Smooth muscle cell (in vitro differentiated cells): ENCODE measurements at regions not wholly inside any gene's neighbourhood (a gene's known extent, or its start where the extent isn't known, plus 50 kb on each side); places are given as distances from the start of the nearest gene placed in this dataset.

Source experiments
- DNase-seq: peaks from one replicate; lab custom pipeline; 2025; ENCODE audit not compliant: unreplicated experiment; lab: John Stamatoyannopoulos, UW
- H2AFZ ChIP-seq: fragments of 200-600 bp; sonication (generic); 2 replicates; pipeline ENCODE4 v1.6.0; 2016; ENCODE audit warnings: antibody characterized with exemption, low read depth, mild to moderate bottlenecking
- H3F3A ChIP-seq: fragments of 200-600 bp; sonication (generic); 2 replicates; pipeline ENCODE4 v1.6.0; 2017; ENCODE audit warnings: antibody characterized with exemption, low read depth
- H3K27ac ChIP-seq: fragments of 200-600 bp; sonication (generic); 2 replicates; pipeline ENCODE4 v1.5.1; 2016; ENCODE audit warnings: low read depth, mild to moderate bottlenecking
- H3K27me3 ChIP-seq: fragments of 200-600 bp; sonication (generic); 2 replicates; pipeline ENCODE4 v1.6.1; 2016; ENCODE audit warnings: low read depth, mild to moderate bottlenecking
- H3K36me3 ChIP-seq: fragments of 200-600 bp; sonication (generic); 2 replicates; pipeline ENCODE4 v1.5.1; 2016; ENCODE audit warnings: low read depth
- H3K4me1 ChIP-seq: fragments of 200-600 bp; sonication (generic); 2 replicates; pipeline ENCODE4 v1.5.1; 2016; ENCODE audit warnings: low read depth
- H3K4me2 ChIP-seq: fragments of 200-600 bp; sonication (generic); 2 replicates; pipeline ENCODE4 v1.6.0; 2016; ENCODE audit warnings: mild to moderate bottlenecking
- H3K4me3 ChIP-seq: fragments of 200-600 bp; sonication (generic); 2 replicates; pipeline ENCODE4 v1.5.1; 2016; ENCODE audit warnings: mild to moderate bottlenecking
- H3K79me2 ChIP-seq: fragments of 200-600 bp; sonication (generic); 2 replicates; pipeline ENCODE4 v1.6.0; 2016; ENCODE audit warnings: low read depth, mild to moderate bottlenecking
- H3K9ac ChIP-seq: fragments of 200-600 bp; sonication (generic); 2 replicates; pipeline ENCODE4 v1.6.0; 2016; ENCODE audit warnings: low read depth
- H3K9me3 ChIP-seq: fragments of 200-600 bp; sonication (generic); replicated peaks from 2 replicates; pipeline ENCODE4 v1.5.1; 2016; ENCODE audit warnings: low read depth
- H4K20me1 ChIP-seq: fragments of 200-600 bp; sonication (generic); 2 replicates; pipeline ENCODE4 v1.6.0; 2016; ENCODE audit warnings: low read depth
- CTCF ChIP-seq: fragments of 200-600 bp; sonication (generic); IDR thresholded peaks from 2 replicates; pipeline ENCODE4 v1.5.1; 2017; ENCODE audit warnings: borderline replicate concordance, mild to moderate bottlenecking, antibody characterized with exemption; ENCODE audit not compliant: insufficient read depth, poor library complexity, severe bottlenecking
- WGBS: methylation state at CpG from one replicate; pipeline ENCODE4 v1.1.7; 2016; ENCODE audit warnings: low lambda C conversion rate; 5-methylcytosine and 5-hydroxymethylcytosine counted together

- Histone ChIP-seq H3K27me3 (no peaks in the 10 kb centered on the region), H3K4me1 (no peaks in the 10 kb centered on the region), H3K4me2 (no peak overlapping the region), H3K4me3 (no peak overlapping the region), H2AFZ (no peak overlapping the region), H3K9me3 (peaks cover 3% of the 10 kb centered on the region), H3K79me2 (no peaks in the 10 kb centered on the region), H3K27ac (no peak overlapping the region), H3F3A (no peaks in the 10 kb centered on the region), H3K9ac (no peak overlapping the region), H4K20me1 (no peaks in the 10 kb centered on the region), H3K36me3 (no peaks in the 10 kb centered on the region)
- WGBS, result 19% methylated on average over 1 of the region's 1 CpG
- no peak for TF ChIP-seq CTCF
- DNase-seq, result no peak
These were observed 108.7 kb upstream of the KCNJ15 start for GRCh38 chr21:38148046-38148445.

GRCh38 chr21:38151021-38151645 lies 105.7 kb upstream of the KCNJ15 start:
- Histone ChIP-seq H3K9me3 (no peaks in the 10 kb centered on the region), H3K4me2 (no peak overlapping the region), H3K36me3 (no peaks in the 10 kb centered on the region), H2AFZ (no peak overlapping the region), H3F3A (no peaks in the 10 kb centered on the region), H4K20me1 (no peaks in the 10 kb centered on the region), H3K4me3 (no peak overlapping the region), H3K27ac (no peak overlapping the region), H3K9ac (no peak overlapping the region), H3K79me2 (no peaks in the 10 kb centered on the region), H3K4me1 (no peaks in the 10 kb centered on the region), H3K27me3 (no peaks in the 10 kb centered on the region)
- no peak for DNase-seq
- TF ChIP-seq CTCF, result no peak
- WGBS, result 59% methylated on average over 1 of the region's 1 CpG

- Histone ChIP-seq H3K9ac (no peak overlapping the region), H3K36me3 (no peaks in the 10 kb centered on the region), H3K4me2 (no peak overlapping the region), H3K4me3 (no peak overlapping the region), H3K27me3 (no peaks in the 10 kb centered on the region), H3K79me2 (no peaks in the 10 kb centered on the region), H3K4me1 (no peaks in the 10 kb centered on the region), H3K9me3 (no peaks in the 10 kb centered on the region), H4K20me1 (no peaks in the 10 kb centered on the region), H3F3A (no peaks in the 10 kb centered on the region), H2AFZ (no peak overlapping the region), H3K27ac (no peak overlapping the region)
- no peak for TF ChIP-seq CTCF
- WGBS, result 98% methylated on average over 2 of the region's 2 CpGs
- no peak for DNase-seq
These were observed 100.6 kb upstream of the KCNJ15 start for GRCh38 chr21:38156200-38156599.

- DNase-seq, result no peak
- peak overlapping the region; percentile 18 for H3K4me2 ChIP-seq
- H3K36me3 ChIP-seq, result no peaks in the 10 kb centered on the region
- H3K79me2 ChIP-seq, result no peaks in the 10 kb centered on the region
- no peaks in the 10 kb centered on the region for H3K9me3 ChIP-seq
- no peaks in the 10 kb centered on the region for H3K27me3 ChIP-seq
- no peaks in the 10 kb centered on the region for H3K4me1 ChIP-seq
- WGBS, result 22% methylated on average over 3 of the region's 3 CpGs
- peak overlapping the region; percentile 42 for H3K27ac ChIP-seq
- H2AFZ ChIP-seq, result no peak overlapping the region
- no peaks in the 10 kb centered on the region for H3F3A ChIP-seq
- TF ChIP-seq CTCF, result peak; percentile 93
- no peaks in the 10 kb centered on the region for H4K20me1 ChIP-seq
- no peak overlapping the region for H3K9ac ChIP-seq
- no peak overlapping the region for H3K4me3 ChIP-seq
These were observed 97.4 kb upstream of the KCNJ15 start for GRCh38 chr21:38159355-38159754.
